HepG2 (cell line): ENCODE measurements at regions not wholly inside any gene's neighbourhood (a gene's known extent, or its start where the extent isn't known, plus 50 kb on each side); places are given as distances from the start of the nearest gene placed in this dataset.

Experiments used
- ATAC-seq: fragments of 200-7000 bp; cut with Tn5 transposase; 3 replicates; pipeline ENCODE4 v1.9.1; 2020; ENCODE audit warnings: mild to moderate bottlenecking, moderate library complexity
- BruUV-seq: library from RNA; stranded (reverse); fragments of 400-500 nt; replicated peaks from 2 replicates; lab custom pipeline; 2021; lab: Mats Ljungman, UMichigan
- CTCF ChIA-PET: fragments of 300-600 bp; formaldehyde crosslinking; extraction: SDS; loops from one replicate; lab custom pipeline; 2021; ENCODE audit warnings: low total read pairs, inconsistent platforms, low intra/inter-chr PET ratio; lab: Yijun Ruan, JAX
- POLR2A ChIA-PET: fragments of 350-600 bp; sonication (Branson Sonifier 250); formaldehyde crosslinking; loops from one replicate; lab custom pipeline; 2020; ENCODE audit warnings: antibody characterized with exemption, inconsistent platforms; lab: Yijun Ruan, JAX
- DNase-seq: peaks from one replicate; pipeline ENCODE4 v3.0.0-alpha.2; 2015; ENCODE audit warnings: low spot score
- FAIRE-seq: peaks from 3 replicates; lab custom pipeline; 2011; peaks lifted over from hg19 to GRCh38; lab: Jason Lieb, UNC
- H2AFZ ChIP-seq: one replicate; pipeline ENCODE4 v1.6.1; 2011; ENCODE audit warnings: low read length, inconsistent platforms
- H3K27ac ChIP-seq: fragments of 300-600 bp; 3 replicates; pipeline ENCODE4 v1.8.0; 2011; ENCODE audit warnings: mixed run types, mild to moderate bottlenecking, mixed read lengths, low read length, inconsistent platforms; ENCODE audit not compliant: insufficient read depth; ENCODE audit errors: extremely low read length
- H3K27me3 ChIP-seq, 2 experiments: fragments of 200-600 bp in 1 of 2; 2 replicates in 1 of 2; 3 replicates in 1 of 2; pipeline versions ENCODE4 v1.6.0 to v1.8.0; 2011; ENCODE audit warnings: low read length in 2 of 2, mild to moderate bottlenecking in 2 of 2, moderate library complexity in 2 of 2, inconsistent platforms in 1 of 2; ENCODE audit not compliant: insufficient read depth in 2 of 2, control insufficient read depth in 1 of 2
- H3K36me3 ChIP-seq, 2 experiments: fragments of 200-600 bp in 1 of 2; replicated peaks in 1 of 2; 2 replicates in 1 of 2; 3 replicates in 1 of 2; pipeline versions ENCODE4 v1.5.1 to v1.8.0; 2011; ENCODE audit warnings: low read length in 2 of 2, inconsistent platforms in 1 of 2; ENCODE audit not compliant: insufficient read depth in 2 of 2, control insufficient read depth in 1 of 2
- H3K4me1 ChIP-seq: 2 replicates; pipeline ENCODE4 v1.5.1; 2012; ENCODE audit warnings: low read length, inconsistent platforms; ENCODE audit not compliant: insufficient read depth
- H3K4me2 ChIP-seq: 2 replicates; pipeline ENCODE4 v1.6.0; 2011; ENCODE audit warnings: low read depth, low read length, inconsistent platforms
- H3K4me3 ChIP-seq, 3 experiments: fragments of 200-600 bp in 1 of 3; sonication (generic), shearing (Covaris generic) in 1 of 3; replicated peaks in 1 of 3; 2 replicates each; pipeline ENCODE4 v1.5.1; 2011 to 2016; ENCODE audit warnings: low read length in 3 of 3, inconsistent platforms in 2 of 3, low read depth in 2 of 3, mild to moderate bottlenecking in 2 of 3, control low read depth in 1 of 3, mixed read lengths in 1 of 3; ENCODE audit not compliant: insufficient read depth in 1 of 3
- H3K79me2 ChIP-seq: one replicate; pipeline ENCODE4 v1.6.1; 2011; ENCODE audit warnings: low read length, inconsistent platforms; ENCODE audit not compliant: insufficient read depth
- H3K9ac ChIP-seq: 2 replicates; pipeline ENCODE4 v1.6.0; 2011; ENCODE audit warnings: mild to moderate bottlenecking, low read depth, low read length, inconsistent platforms; ENCODE audit not compliant: insufficient read depth
- H3K9me3 ChIP-seq: 2 replicates; pipeline ENCODE4 v1.5.1; 2012; ENCODE audit warnings: mild to moderate bottlenecking, low read length
- H4K20me1 ChIP-seq: 2 replicates; pipeline ENCODE4 v1.6.0; 2011; ENCODE audit warnings: inconsistent platforms, mild to moderate bottlenecking, low read length, moderate library complexity; ENCODE audit not compliant: insufficient read depth
- DNMT3B ChIP-seq: conservative IDR thresholded peaks from 2 replicates; pipeline ENCODE4 v1.6.1; 2016; ENCODE audit warnings: missing biosample characterization, control low read depth
- E2F2 ChIP-seq: sonication (generic); formaldehyde crosslinking; IDR thresholded peaks from 2 replicates; pipeline ENCODE4 v1.4.0; 2020; ENCODE audit warnings: missing genetic modification reagents, borderline replicate concordance
- MBNL3 ChIP-seq: fragments of 250-450 bp; sonication (Bioruptor Pico); conservative IDR thresholded peaks from 2 replicates; pipeline ENCODE4 v1.8.0; 2022; ENCODE audit warnings: mild to moderate bottlenecking, inconsistent platforms
- PBX2 ChIP-seq: IDR thresholded peaks from 2 replicates; pipeline ENCODE4 v1.6.1; 2016; ENCODE audit warnings: control low read depth
- SETDB1 ChIP-seq: sonication (generic); formaldehyde crosslinking; IDR thresholded peaks from 2 replicates; pipeline ENCODE4 v1.5.1; 2020; ENCODE audit warnings: missing genetic modification reagents, mild to moderate bottlenecking, borderline replicate concordance
- SNRNP70 ChIP-seq: fragments of 200-400 bp; formaldehyde crosslinking; IDR thresholded peaks from 2 replicates; pipeline ENCODE4 v1.6.1; 2017; ENCODE audit warnings: mild to moderate bottlenecking, low read depth, low read length, moderate library complexity
- TAF15 ChIP-seq: fragments of 200-400 bp; formaldehyde crosslinking; IDR thresholded peaks from one replicate; pipeline ENCODE4 v1.6.1; 2018; ENCODE audit warnings: mild to moderate bottlenecking, low read depth, low read length; ENCODE audit not compliant: poor library complexity, severe bottlenecking
- TRAFD1 ChIP-seq: sonication (generic); formaldehyde crosslinking; IDR thresholded peaks from 2 replicates; pipeline ENCODE4 v1.5.1; 2020; ENCODE audit warnings: missing genetic modification reagents, mild to moderate bottlenecking, borderline replicate concordance
- TSC22D2 ChIP-seq: sonication (generic); formaldehyde crosslinking; IDR thresholded peaks from 2 replicates; pipeline ENCODE4 v1.5.1; 2020; ENCODE audit warnings: missing genetic modification reagents, mild to moderate bottlenecking, borderline replicate concordance
- ZBTB33 ChIP-seq: sonication (generic); formaldehyde crosslinking; IDR thresholded peaks from 2 replicates; pipeline ENCODE4 v1.4.0; 2020; ENCODE audit warnings: missing genetic modification reagents
- ZBTB8A ChIP-seq: sonication (generic); formaldehyde crosslinking; IDR thresholded peaks from 2 replicates; pipeline ENCODE4 v1.4.0; 2020; ENCODE audit warnings: mild to moderate bottlenecking, low read depth, missing genetic modification reagents, borderline replicate concordance
- ZNF331 ChIP-seq: sonication (generic); formaldehyde crosslinking; IDR thresholded peaks from 2 replicates; pipeline ENCODE4 v1.4.0; 2020; ENCODE audit warnings: missing genetic modification reagents
- ZNF354B ChIP-seq: sonication (generic); formaldehyde crosslinking; IDR thresholded peaks from 2 replicates; pipeline ENCODE4 v1.8.0; 2022; ENCODE audit warnings: mild to moderate bottlenecking, missing genetic modification reagents
- ZNF543 ChIP-seq: sonication (generic); formaldehyde crosslinking; IDR thresholded peaks from 2 replicates; pipeline ENCODE4 v1.4.0; 2020; ENCODE audit warnings: mild to moderate bottlenecking, missing genetic modification reagents
- WGBS: methylation state at CpG from one replicate; pipeline ENCODE4 v1.1.6; 2017; ENCODE audit warnings: low lambda C conversion rate; 5-methylcytosine and 5-hydroxymethylcytosine counted together
- in situ Hi-C: cut with HindIII; loops from 2 replicates; pipeline ENCODE4 v1.10.0; 2017; ENCODE audit warnings: low pct_unique_long_range_greater_than_20kb; ENCODE audit not compliant: extremely low pct_ligation_motif_present
- intact Hi-C: fragments of 100-400 bp; cut with micrococcal nuclease; formaldehyde crosslinking; loops from one replicate; pipeline ENCODE4 v1.10.0; 2022; ENCODE audit not compliant: unreplicated experiment

- ChIA-PET POLR2A (no interaction called here), CTCF (no interaction called here)
- H3K79me2 ChIP-seq = no peaks in the 10 kb centered on the region
- H4K20me1 ChIP-seq = no peaks in the 10 kb centered on the region
- H3K9ac ChIP-seq = no peak overlapping the region
- H3K9me3 ChIP-seq = no peaks in the 10 kb centered on the region
- no peak overlapping the region for H3K27ac ChIP-seq
- DNase-seq (no peak), FAIRE-seq (no peak), ATAC-seq (no peak)
- BruUV-seq = no TSS peak
- H3K4me2 ChIP-seq = no peak overlapping the region
- H3K27me3 ChIP-seq = peaks cover 5 to 46% of the 10 kb centered on the region in 2 experiments; a peak in 4 of 5 replicates
- no peak overlapping the region for H2AFZ ChIP-seq
- in situ Hi-C loops (no loop called here), intact Hi-C loops (no loop called here)
- no peaks in the 10 kb centered on the region for H3K4me1 ChIP-seq
- TF ChIP-seq ZNF354B (CRISPR knock-in tag) (no peak), ZNF543 (no peak), ZNF331 (CRISPR knock-in tag) (no peak), E2F2 (CRISPR knock-in tag) (no peak), ZBTB33 (CRISPR knock-in tag) (no peak)
- no peaks in the 10 kb centered on the region for H3K36me3 ChIP-seq
- H3K4me3 ChIP-seq = no peak overlapping the region
- 1% methylated on average over 3 of the region's 3 CpGs for WGBS
Measured at GRCh38 chr13:111860231-111860552, 206.8 kb upstream of the SOX1 start.

- no TSS peak for BruUV-seq
- Histone ChIP-seq H3K9ac (no peak overlapping the region), H3K27me3 (peaks cover 3 to 36% of the 10 kb centered on the region in 2 experiments; a peak in 4 of 5 replicates), H3K9me3 (no peaks in the 10 kb centered on the region), H3K36me3 (no peaks in the 10 kb centered on the region), H4K20me1 (no peaks in the 10 kb centered on the region), H2AFZ (no peak overlapping the region), H3K27ac (no peak overlapping the region), H3K4me1 (no peaks in the 10 kb centered on the region), H3K4me2 (no peak overlapping the region), H3K79me2 (no peaks in the 10 kb centered on the region), H3K4me3 (no peak overlapping the region)
- POLR2A ChIA-PET = no interaction called here
- DNase-seq (no peak), ATAC-seq (no peak), FAIRE-seq (no peak)
- CTCF ChIA-PET = no interaction called here
- in situ Hi-C loops (no loop called here), intact Hi-C loops (no loop called here)
- WGBS = 57% methylated on average over 7 of the region's 7 CpGs
- TF ChIP-seq TRAFD1 (CRISPR knock-in tag) (no peak), TAF15 (no peak), SNRNP70 (no peak), TSC22D2 (no peak), DNMT3B (no peak), SETDB1 (CRISPR knock-in tag) (no peak), MBNL3 (CRISPR knock-in tag) (no peak), ZBTB8A (CRISPR knock-in tag) (no peak), PBX2 (CRISPR knock-in tag) (no peak)
Measured at GRCh38 chr13:111861319-111861718, 205.6 kb upstream of the SOX1 start.
